Hypothalamus (tissue), 51 donors: ENCODE measurements at regions not wholly inside any gene's neighbourhood (a gene's known extent, or its start where the extent isn't known, plus 50 kb on each side); places are given as distances from the start of the nearest gene placed in this dataset.

Source experiments
- DNase-seq, 51 donors: peaks; one replicate each; lab custom pipeline; 2025; lab: John Stamatoyannopoulos, UW

- DNase-seq: no peak
Observed at GRCh38 chr18:24995056-24995455, 356.9 kb downstream of the ZNF521 start.

- DNase-seq: no peak
Observed at GRCh38 chr18:24995755-24996154, 356.2 kb downstream of the ZNF521 start.

- DNase-seq: no peak
Observed at GRCh38 chr18:24999650-25000267, 352.2 kb downstream of the ZNF521 start.

- no peak for DNase-seq
Observed at GRCh38 chr18:25001803-25002202, 350.2 kb downstream of the ZNF521 start.

GRCh38 chr18:25005541-25006403, 346.2 kb downstream of the ZNF521 start:
- DNase-seq: no peak

GRCh38 chr18:25010623-25011374, 341.2 kb downstream of the ZNF521 start:
- no peak for DNase-seq
